ENCODE measurements at regions not wholly inside any gene's neighbourhood (a gene's known extent, or its start where the extent isn't known, plus 50 kb on each side); places are given as distances from the start of the nearest gene placed in this dataset.
"Not testable (repeated sequence)": the region's sequence is repeated elsewhere in the genome, so short reads cannot be mapped to it uniquely, and the experiment has no call there.

- no peak overlapping the region for H3K4me3 Mint-ChIP-seq
- H3K4me1 Mint-ChIP-seq, result no peaks in the 10 kb centered on the region
- no peak overlapping the region for H3K27ac Mint-ChIP-seq
- H3K27me3 Mint-ChIP-seq, result no peaks in the 10 kb centered on the region
- H3K36me3 Mint-ChIP-seq, result no peaks in the 10 kb centered on the region
- peaks cover 0 to 1% (median 1%) of the 10 kb centered on the region in 3 donors for H3K9me3 Mint-ChIP-seq
These were observed 656.0 kb upstream of the MDGA2 start for GRCh38 chr14:48331421-48331820.

- H3K9me3 Mint-ChIP-seq, result peaks cover 0 to 2% (median 0%) of the 10 kb centered on the region in 3 donors
- no peaks in the 10 kb centered on the region for H3K27me3 Mint-ChIP-seq
- no peaks in the 10 kb centered on the region for H3K4me1 Mint-ChIP-seq
- no peak overlapping the region for H3K4me3 Mint-ChIP-seq
- no peaks in the 10 kb centered on the region for H3K36me3 Mint-ChIP-seq
- no peak overlapping the region for H3K27ac Mint-ChIP-seq
These were observed 650.1 kb upstream of the MDGA2 start for GRCh38 chr14:48325486-48325885.

- Mint-ChIP-seq H3K36me3 (no peaks in the 10 kb centered on the region), H3K9me3 (peaks cover 0 to 2% (median 0%) of the 10 kb centered on the region in 3 donors), H3K4me1 (no peaks in the 10 kb centered on the region), H3K4me3 (no peak overlapping the region), H3K27me3 (no peaks in the 10 kb centered on the region), H3K27ac (no peak overlapping the region)
These were observed 648.3 kb upstream of the MDGA2 start for GRCh38 chr14:48323665-48324064.

GRCh38 chr14:48319823-48320222 lies 644.4 kb upstream of the MDGA2 start:
- Mint-ChIP-seq H3K36me3 (no peaks in the 10 kb centered on the region), H3K4me1 (no peaks in the 10 kb centered on the region), H3K4me3 (no peak overlapping the region), H3K27ac (no peak overlapping the region), H3K9me3 (peaks cover 0 to 3% (median 0%) of the 10 kb centered on the region in 3 donors), H3K27me3 (no peaks in the 10 kb centered on the region)

- no peak overlapping the region for H3K4me3 Mint-ChIP-seq
- H3K27ac Mint-ChIP-seq, result no peak overlapping the region
- peaks cover 0 to 2% (median 0%) of the 10 kb centered on the region in 3 donors for H3K9me3 Mint-ChIP-seq
- H3K27me3 Mint-ChIP-seq, result no peaks in the 10 kb centered on the region
- no peaks in the 10 kb centered on the region for H3K36me3 Mint-ChIP-seq
- H3K4me1 Mint-ChIP-seq, result peaks cover 0 to 1% (median 0%) of the 10 kb centered on the region in 3 donors
These were observed 629.3 kb upstream of the MDGA2 start for GRCh38 chr14:48304729-48305128.

- H3K27me3 Mint-ChIP-seq, result no peaks in the 10 kb centered on the region
- H3K4me1 Mint-ChIP-seq, result no peaks in the 10 kb centered on the region
- no peak overlapping the region for H3K4me3 Mint-ChIP-seq
- no peaks in the 10 kb centered on the region for H3K9me3 Mint-ChIP-seq
- H3K36me3 Mint-ChIP-seq, result no peaks in the 10 kb centered on the region
- no peak overlapping the region for H3K27ac Mint-ChIP-seq
These were observed 614.3 kb upstream of the MDGA2 start for GRCh38 chr14:48289701-48290100.

GRCh38 chr14:48285217-48285616 lies 609.8 kb upstream of the MDGA2 start:
- H3K9me3 Mint-ChIP-seq, H3K36me3 Mint-ChIP-seq, H3K4me3 Mint-ChIP-seq, H3K27ac Mint-ChIP-seq, H3K27me3 Mint-ChIP-seq, H3K4me1 Mint-ChIP-seq: not testable (repeated sequence)

- Mint-ChIP-seq H3K27me3 (no peaks in the 10 kb centered on the region), H3K4me3 (no peak overlapping the region), H3K4me1 (peaks cover 0 to 2% (median 0%) of the 10 kb centered on the region in 3 donors), H3K9me3 (peaks cover 2 to 12% (median 3%) of the 10 kb centered on the region in 3 donors), H3K36me3 (no peaks in the 10 kb centered on the region), H3K27ac (no peak overlapping the region)
These were observed 599.9 kb upstream of the MDGA2 start for GRCh38 chr14:48275301-48275700.

- H3K27ac Mint-ChIP-seq, result no peak overlapping the region
- H3K4me3 Mint-ChIP-seq, result no peak overlapping the region
- no peaks in the 10 kb centered on the region for H3K27me3 Mint-ChIP-seq
- H3K36me3 Mint-ChIP-seq, result no peaks in the 10 kb centered on the region
- peaks cover 0 to 2% (median 0%) of the 10 kb centered on the region in 3 donors for H3K4me1 Mint-ChIP-seq
- H3K9me3 Mint-ChIP-seq, result peaks cover 2 to 12% (median 3%) of the 10 kb centered on the region in 3 donors
These were observed 599.4 kb upstream of the MDGA2 start for GRCh38 chr14:48274826-48275225.

GRCh38 chr14:48267926-48268325 lies 592.5 kb upstream of the MDGA2 start:
- not testable (repeated sequence) for H3K27ac Mint-ChIP-seq, H3K36me3 Mint-ChIP-seq, H3K4me3 Mint-ChIP-seq, H3K4me1 Mint-ChIP-seq, H3K9me3 Mint-ChIP-seq, H3K27me3 Mint-ChIP-seq

- not testable (repeated sequence) for H3K27me3 Mint-ChIP-seq, H3K36me3 Mint-ChIP-seq, H3K4me3 Mint-ChIP-seq, H3K9me3 Mint-ChIP-seq, H3K27ac Mint-ChIP-seq, H3K4me1 Mint-ChIP-seq
These were observed 590.8 kb upstream of the MDGA2 start for GRCh38 chr14:48266201-48266600.

GRCh38 chr14:48261436-48261835 lies 586.0 kb upstream of the MDGA2 start:
- Mint-ChIP-seq H3K9me3 (peaks cover 0 to 4% (median 0%) of the 10 kb centered on the region in 3 donors), H3K4me3 (no peak overlapping the region), H3K27ac (no peak overlapping the region), H3K4me1 (no peaks in the 10 kb centered on the region), H3K36me3 (no peaks in the 10 kb centered on the region), H3K27me3 (no peaks in the 10 kb centered on the region)

- not testable (repeated sequence) for H3K27ac Mint-ChIP-seq, H3K4me1 Mint-ChIP-seq, H3K27me3 Mint-ChIP-seq, H3K36me3 Mint-ChIP-seq, H3K9me3 Mint-ChIP-seq, H3K4me3 Mint-ChIP-seq
These were observed 585.2 kb upstream of the MDGA2 start for GRCh38 chr14:48260394-48261295.

- H3K27me3 Mint-ChIP-seq, H3K4me3 Mint-ChIP-seq, H3K36me3 Mint-ChIP-seq, H3K9me3 Mint-ChIP-seq, H3K27ac Mint-ChIP-seq, H3K4me1 Mint-ChIP-seq: not testable (repeated sequence)
These were observed 584.5 kb upstream of the MDGA2 start for GRCh38 chr14:48259876-48260275.

- H3K27me3 Mint-ChIP-seq, H3K4me1 Mint-ChIP-seq, H3K36me3 Mint-ChIP-seq, H3K4me3 Mint-ChIP-seq, H3K27ac Mint-ChIP-seq, H3K9me3 Mint-ChIP-seq: not testable (repeated sequence)
These were observed 583.8 kb upstream of the MDGA2 start for GRCh38 chr14:48259232-48259631.

- not testable (repeated sequence) for H3K4me1 Mint-ChIP-seq, H3K36me3 Mint-ChIP-seq, H3K9me3 Mint-ChIP-seq, H3K4me3 Mint-ChIP-seq, H3K27me3 Mint-ChIP-seq, H3K27ac Mint-ChIP-seq
These were observed 583.3 kb upstream of the MDGA2 start for GRCh38 chr14:48258703-48259102.

Data from IgD-negative memory B cell (primary cell).